SH-SY5Y (cell line): ENCODE measurements at regions not wholly inside any gene's neighbourhood (a gene's known extent, or its start where the extent isn't known, plus 50 kb on each side); places are given as distances from the start of the nearest gene placed in this dataset.

Experiments
- GATA2 ChIP-seq: IDR thresholded peaks from 2 replicates; pipeline ENCODE4 v1.6.1; 2011; ENCODE audit warnings: mild to moderate bottlenecking, low read depth, low read length
- GATA3 ChIP-seq: IDR thresholded peaks from 2 replicates; pipeline ENCODE4 v1.6.1; 2011; ENCODE audit warnings: low read depth, mild to moderate bottlenecking, low read length, moderate library complexity

GRCh38 chr17:77318021-77318420, 177.3 kb downstream of the SEC14L1 start:
- no peak for TF ChIP-seq GATA3
- TF ChIP-seq GATA2: no peak
